ENCODE measurements at regions not wholly inside any gene's neighbourhood (a gene's known extent, or its start where the extent isn't known, plus 50 kb on each side); places are given as distances from the start of the nearest gene placed in this dataset.
A peak's percentile ranks its signal among the peaks of the same experiment; 100 is the strongest.

- no peak overlapping the region for H3K27ac ChIP-seq (ENCODE audit: low read depth in 1 of 2, low read length in 2 of 2)
- no peaks in the 10 kb centered on the region for H3K4me1 Mint-ChIP-seq
- H4K20me1 ChIP-seq (ENCODE audit: insufficient read depth, low read length) = no peaks in the 10 kb centered on the region
- H3K79me2 ChIP-seq (ENCODE audit: insufficient read depth, low read length) = no peaks in the 10 kb centered on the region
- no peak for DNase-seq
- intact Hi-C loops (cut with micrococcal nuclease) = no loop called here
- H3K4me3 Mint-ChIP-seq = no peak overlapping the region
- no peak overlapping the region for H3K27ac Mint-ChIP-seq
- H3K4me1 ChIP-seq (ENCODE audit: control insufficient read depth in 1 of 2, insufficient read depth in 2 of 2, low read length in 2 of 2) = no peaks in the 10 kb centered on the region
- no peaks in the 10 kb centered on the region for H3K27me3 Mint-ChIP-seq (ENCODE audit: low read depth in 3 of 3)
- H3K9me3 ChIP-seq (replicated peaks in 1 of 2; ENCODE audit: control insufficient read depth in 1 of 2, insufficient read depth in 1 of 2, low read length in 2 of 2) = peaks cover 0 to 4% of the 10 kb centered on the region in 2 donors
- no peak overlapping the region for H3K4me3 ChIP-seq (replicated peaks in 1 of 3; ENCODE audit: low read depth in 2 of 3, low read length in 3 of 3)
- H3K9me3 Mint-ChIP-seq = peaks cover 0 to 8% (median 3%) of the 10 kb centered on the region in 7 donors
- H2AFZ ChIP-seq (ENCODE audit: insufficient read depth, low read depth, low read length, poor library complexity, severe bottlenecking) = no peak overlapping the region
- no peaks in the 10 kb centered on the region for H3K36me3 ChIP-seq (replicated peaks in 1 of 2; ENCODE audit: control insufficient read depth in 1 of 2, insufficient read depth in 2 of 2, low read length in 2 of 2)
- no peak overlapping the region for H3K4me2 ChIP-seq (replicated peaks; ENCODE audit: extremely low read depth, low read length, poor library complexity, severe bottlenecking)
- no peaks in the 10 kb centered on the region for H3K27me3 ChIP-seq (ENCODE audit: control insufficient read depth in 2 of 2, insufficient read depth in 2 of 2, low read length in 2 of 2)
- 92% methylated on average over 2 of the region's 3 CpGs for WGBS (ENCODE audit: insufficient coverage)
- H3K9ac ChIP-seq (ENCODE audit: insufficient read depth, low read length, poor library complexity, severe bottlenecking) = no peak overlapping the region
- TF ChIP-seq CTCF (IDR thresholded peaks at IDR 0.05) = no peak
- H3K36me3 Mint-ChIP-seq = no peaks in the 10 kb centered on the region
Observed at GRCh38 chr6:82702574-82702973, 339.0 kb downstream of the TPBG start.

- no peak overlapping the region for H3K27ac ChIP-seq (ENCODE audit: low read depth in 1 of 2, low read length in 2 of 2)
- no peaks in the 10 kb centered on the region for H3K36me3 ChIP-seq (replicated peaks in 1 of 2; ENCODE audit: control insufficient read depth in 1 of 2, insufficient read depth in 2 of 2, low read length in 2 of 2)
- no peak for TF ChIP-seq CTCF (IDR thresholded peaks at IDR 0.05)
- no peaks in the 10 kb centered on the region for H3K27me3 ChIP-seq (ENCODE audit: control insufficient read depth in 2 of 2, insufficient read depth in 2 of 2, low read length in 2 of 2)
- H3K9me3 Mint-ChIP-seq = peaks cover 0 to 8% (median 3%) of the 10 kb centered on the region in 7 donors
- no peak overlapping the region for H3K9ac ChIP-seq (ENCODE audit: insufficient read depth, low read length, poor library complexity, severe bottlenecking)
- H3K36me3 Mint-ChIP-seq = no peaks in the 10 kb centered on the region
- no peaks in the 10 kb centered on the region for H3K79me2 ChIP-seq (ENCODE audit: insufficient read depth, low read length)
- H3K27me3 Mint-ChIP-seq (ENCODE audit: low read depth in 3 of 3) = peaks cover 0 to 2% (median 0%) of the 10 kb centered on the region in 3 donors
- intact Hi-C loops (cut with micrococcal nuclease) = no loop called here
- H3K4me3 ChIP-seq (replicated peaks in 1 of 3; ENCODE audit: low read depth in 2 of 3, low read length in 3 of 3) = no peak overlapping the region
- H3K9me3 ChIP-seq (replicated peaks in 1 of 2; ENCODE audit: control insufficient read depth in 1 of 2, insufficient read depth in 1 of 2, low read length in 2 of 2) = peaks cover 0 to 4% of the 10 kb centered on the region in 2 donors
- no peak overlapping the region for H2AFZ ChIP-seq (ENCODE audit: insufficient read depth, low read depth, low read length, poor library complexity, severe bottlenecking)
- H3K4me1 ChIP-seq (ENCODE audit: control insufficient read depth in 1 of 2, insufficient read depth in 2 of 2, low read length in 2 of 2) = no peaks in the 10 kb centered on the region
- H3K27ac Mint-ChIP-seq = peak overlapping the region in 2 of 7 donors; percentile 1 to 11
- H4K20me1 ChIP-seq (ENCODE audit: insufficient read depth, low read length) = no peaks in the 10 kb centered on the region
- WGBS (ENCODE audit: insufficient coverage) = no CpG with 5 or more reads among the region's 4 CpGs
- no peak overlapping the region for H3K4me3 Mint-ChIP-seq
- H3K4me2 ChIP-seq (replicated peaks; ENCODE audit: extremely low read depth, low read length, poor library complexity, severe bottlenecking) = no peak overlapping the region
- DNase-seq = no peak
- no peaks in the 10 kb centered on the region for H3K4me1 Mint-ChIP-seq
Observed at GRCh38 chr6:82703230-82703629, 339.6 kb downstream of the TPBG start.
